ENCODE measurements at regions not wholly inside any gene's neighbourhood (a gene's known extent, or its start where the extent isn't known, plus 50 kb on each side); places are given as distances from the start of the nearest gene placed in this dataset.
"Not testable (repeated sequence)": the region's sequence is repeated elsewhere in the genome, so short reads cannot be mapped to it uniquely, and the experiment has no call there.

DNA sequence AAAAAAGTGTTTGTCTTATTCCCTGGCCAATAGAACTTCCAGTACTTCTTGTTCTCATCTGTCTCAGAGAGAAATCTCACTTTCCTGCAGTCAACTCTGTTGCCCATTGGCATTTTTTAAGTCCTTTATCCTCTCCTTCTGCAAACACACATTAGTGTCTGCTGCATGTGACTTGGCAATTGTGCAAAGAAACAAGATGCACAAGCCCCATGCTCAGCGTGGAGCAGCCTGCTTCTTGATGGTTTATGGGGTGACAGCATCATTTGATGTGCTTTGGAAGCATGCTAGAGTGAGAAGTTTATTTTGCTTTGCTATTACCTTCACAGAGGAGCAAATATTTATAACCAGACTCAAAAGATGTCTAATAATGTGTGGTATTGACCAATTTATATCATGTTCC is 238.2 kb downstream of the FAT3 start:
- TF ChIP-seq CTCF (IDR thresholded peaks at IDR 0.05; ENCODE audit: extremely low read depth, insufficient read depth, missing control alignments), result no peak
- in situ Hi-C loops (cut with MboI; ENCODE audit: low pct_unique_long_range_greater_than_20kb, low sequenced_read_pairs, unreplicated experiment), result no loop called here
- DNase-seq (ENCODE audit: low spot score), result no peak

GRCh38 chr11:92464822-92465221 is 240.2 kb downstream of the FAT3 start:
- no peak for DNase-seq (ENCODE audit: low spot score)
- TF ChIP-seq CTCF (IDR thresholded peaks at IDR 0.05; ENCODE audit: extremely low read depth, insufficient read depth, missing control alignments), result no peak
- in situ Hi-C loops (cut with MboI; ENCODE audit: low pct_unique_long_range_greater_than_20kb, low sequenced_read_pairs, unreplicated experiment), result no loop called here

DNA sequence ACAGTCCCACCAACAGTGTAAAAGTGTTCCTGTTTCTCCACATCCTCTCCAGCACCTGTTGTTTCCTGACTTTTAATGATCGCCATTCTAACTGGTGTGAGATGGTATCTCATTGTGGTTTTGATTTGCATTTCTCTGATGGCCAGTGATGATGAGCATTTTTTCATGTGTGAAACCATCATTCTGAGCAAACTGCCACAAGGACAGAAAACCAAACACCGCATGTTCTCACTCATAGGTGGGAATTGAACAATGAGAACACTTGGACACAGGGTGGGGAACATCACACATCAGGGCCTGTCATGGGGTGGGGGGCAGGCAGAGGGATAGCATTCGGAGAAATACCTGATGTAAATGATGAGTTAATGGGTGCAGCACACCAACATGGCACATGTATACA is 240.8 kb downstream of the FAT3 start:
- DNase-seq (ENCODE audit: low spot score), result not testable (repeated sequence)

DNA sequence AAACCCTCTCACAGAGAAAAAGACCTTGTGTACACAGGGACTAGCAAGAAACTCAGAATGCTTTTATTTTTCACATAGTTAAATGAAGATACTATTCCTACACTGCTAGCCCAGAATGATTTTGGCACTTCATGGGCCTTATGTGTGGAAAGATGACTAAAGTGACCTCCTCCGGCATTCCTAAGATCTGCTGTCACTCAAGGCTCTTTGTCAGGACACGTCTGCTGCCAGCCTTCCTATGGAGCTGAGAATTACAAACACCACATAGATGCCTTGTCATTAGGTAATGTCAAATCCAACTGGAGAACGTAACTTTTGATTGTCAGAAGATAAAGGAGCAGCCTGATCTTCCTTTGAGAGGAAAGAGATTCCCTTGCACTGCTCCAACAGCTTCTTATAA is 249.1 kb downstream of the FAT3 start:
- TF ChIP-seq CTCF (IDR thresholded peaks at IDR 0.05; ENCODE audit: extremely low read depth, insufficient read depth, missing control alignments), result no peak
- in situ Hi-C loops (cut with MboI; ENCODE audit: low pct_unique_long_range_greater_than_20kb, low sequenced_read_pairs, unreplicated experiment), result no loop called here
- no peak for DNase-seq (ENCODE audit: low spot score)

More for the DNA sequence above, 240.8 kb downstream of the FAT3 start:
- in situ Hi-C loops (cut with MboI; ENCODE audit: low pct_unique_long_range_greater_than_20kb, low sequenced_read_pairs, unreplicated experiment), result not testable (repeated sequence)

DNA sequence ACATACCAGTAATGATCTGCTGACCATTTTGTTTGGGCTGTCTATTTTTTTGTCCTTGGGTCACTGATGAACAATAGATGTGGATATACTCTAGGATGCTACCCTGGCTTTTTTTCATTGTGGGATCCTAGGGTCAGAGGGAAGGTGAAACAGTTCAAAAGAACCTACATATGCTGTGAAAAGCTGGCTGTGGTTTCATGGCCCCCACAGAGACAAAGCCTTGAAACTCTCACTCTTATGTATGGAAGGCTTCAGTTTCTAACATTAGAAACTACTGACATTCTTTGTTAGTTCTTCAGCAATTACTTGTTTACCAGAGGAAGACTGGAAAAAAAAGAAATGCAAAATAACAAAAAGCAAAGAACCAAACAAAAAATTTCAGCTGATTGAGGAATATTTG is 250.7 kb downstream of the FAT3 start:
- no peak for DNase-seq (ENCODE audit: low spot score)
- no peak for TF ChIP-seq CTCF (IDR thresholded peaks at IDR 0.05; ENCODE audit: extremely low read depth, insufficient read depth, missing control alignments)
- in situ Hi-C loops (cut with MboI; ENCODE audit: low pct_unique_long_range_greater_than_20kb, low sequenced_read_pairs, unreplicated experiment), result no loop called here

- TF ChIP-seq CTCF (IDR thresholded peaks at IDR 0.05; ENCODE audit: extremely low read depth, insufficient read depth, missing control alignments), result no peak
- DNase-seq (ENCODE audit: low spot score), result no peak
- in situ Hi-C loops (cut with MboI; ENCODE audit: low pct_unique_long_range_greater_than_20kb, low sequenced_read_pairs, unreplicated experiment), result no loop called here
Measured at GRCh38 chr11:92475819-92476218, 251.2 kb downstream of the FAT3 start.

- DNase-seq (ENCODE audit: low spot score), result no peak
- in situ Hi-C loops (cut with MboI; ENCODE audit: low pct_unique_long_range_greater_than_20kb, low sequenced_read_pairs, unreplicated experiment), result no loop called here
Measured at GRCh38 chr11:92477686-92478085, 253.1 kb downstream of the FAT3 start.

More at GRCh38 chr11:92477686-92478085, 253.1 kb downstream of the FAT3 start:
- no peak for TF ChIP-seq CTCF (IDR thresholded peaks at IDR 0.05; ENCODE audit: extremely low read depth, insufficient read depth, missing control alignments)
